ENCODE measurements at regions not wholly inside any gene's neighbourhood (a gene's known extent, or its start where the extent isn't known, plus 50 kb on each side); places are given as distances from the start of the nearest gene placed in this dataset.

GRCh38 chr2:59932341-59932740 is 621.1 kb downstream of the BCL11A start:
- no peaks in the 10 kb centered on the region for H3K4me1 Mint-ChIP-seq
- ChIA-PET CTCF (ENCODE audit: partially characterized antibody) (no interaction called here), POLR2A (ENCODE audit: partially characterized antibody) (no interaction called here)
- no peak overlapping the region for H3K27ac Mint-ChIP-seq
- no peaks in the 10 kb centered on the region for H3K9me3 ChIP-seq (ENCODE audit: control insufficient read depth in 1 of 2, low read length in 2 of 2)
- no peak for DNase-seq
- H3K27me3 ChIP-seq (ENCODE audit: insufficient read depth, low read length) = no peaks in the 10 kb centered on the region
- H3K36me3 Mint-ChIP-seq = no peaks in the 10 kb centered on the region
- H3K27me3 Mint-ChIP-seq = no peaks in the 10 kb centered on the region
- no peaks in the 10 kb centered on the region for H3K4me1 ChIP-seq (ENCODE audit: insufficient read depth, low read length)
- no peaks in the 10 kb centered on the region for H3K36me3 ChIP-seq (ENCODE audit: insufficient read depth, low read length)
- H3K27ac ChIP-seq (ENCODE audit: low read depth, low read length) = no peak overlapping the region
- peaks cover 0 to 7% (median 1%) of the 10 kb centered on the region in 8 donors for H3K9me3 Mint-ChIP-seq
- peak overlapping the region in 1 of 8 donors; percentile 60 for H3K4me3 Mint-ChIP-seq
- no peak overlapping the region for H3K4me3 ChIP-seq (ENCODE audit: low read length in 2 of 2)
- intact Hi-C loops (cut with micrococcal nuclease) = no loop called here

- H3K9me3 ChIP-seq (ENCODE audit: control insufficient read depth in 1 of 2, low read length in 2 of 2) = no peaks in the 10 kb centered on the region
- POLR2A ChIA-PET (ENCODE audit: partially characterized antibody) = no interaction called here
These were observed 623.0 kb downstream of the BCL11A start for GRCh38 chr2:59930430-59930829.

GRCh38 chr2:59926731-59927130 is 626.7 kb downstream of the BCL11A start:
- H3K27me3 Mint-ChIP-seq = peaks cover 0 to 4% of the 10 kb centered on the region in 2 donors
- H3K27me3 ChIP-seq (ENCODE audit: insufficient read depth, low read length) = no peaks in the 10 kb centered on the region
- DNase-seq = no peak
- no peaks in the 10 kb centered on the region for H3K36me3 ChIP-seq (ENCODE audit: insufficient read depth, low read length)
- H3K36me3 Mint-ChIP-seq = no peaks in the 10 kb centered on the region
- H3K9me3 ChIP-seq (ENCODE audit: control insufficient read depth in 1 of 2, low read length in 2 of 2) = no peaks in the 10 kb centered on the region
- H3K9me3 Mint-ChIP-seq = peaks cover 0 to 7% (median 3%) of the 10 kb centered on the region in 8 donors
- H3K27ac Mint-ChIP-seq = no peak overlapping the region
- H3K4me3 Mint-ChIP-seq = no peak overlapping the region
- H3K27ac ChIP-seq (ENCODE audit: low read depth, low read length) = no peak overlapping the region
- no peak overlapping the region for H3K4me3 ChIP-seq (ENCODE audit: low read length in 2 of 2)
- H3K4me1 Mint-ChIP-seq = no peaks in the 10 kb centered on the region
- ChIA-PET POLR2A (ENCODE audit: partially characterized antibody) (no interaction called here), CTCF (ENCODE audit: partially characterized antibody) (no interaction called here)
- intact Hi-C loops (cut with micrococcal nuclease) = no loop called here
- no peaks in the 10 kb centered on the region for H3K4me1 ChIP-seq (ENCODE audit: insufficient read depth, low read length)

More at GRCh38 chr2:59930430-59930829, 623.0 kb downstream of the BCL11A start:
- no peaks in the 10 kb centered on the region for H3K27me3 ChIP-seq (ENCODE audit: insufficient read depth, low read length)
- DNase-seq = no peak
- H3K36me3 ChIP-seq (ENCODE audit: insufficient read depth, low read length) = no peaks in the 10 kb centered on the region
- H3K27ac ChIP-seq (ENCODE audit: low read depth, low read length) = no peak overlapping the region
- H3K9me3 Mint-ChIP-seq = peaks cover 0 to 7% (median 3%) of the 10 kb centered on the region in 8 donors
- H3K4me3 ChIP-seq (ENCODE audit: low read length in 2 of 2) = no peak overlapping the region
- no peaks in the 10 kb centered on the region for H3K4me1 ChIP-seq (ENCODE audit: insufficient read depth, low read length)
- H3K36me3 Mint-ChIP-seq = no peaks in the 10 kb centered on the region
- intact Hi-C loops (cut with micrococcal nuclease) = no loop called here
- H3K27ac Mint-ChIP-seq = no peak overlapping the region
- CTCF ChIA-PET (ENCODE audit: partially characterized antibody) = no interaction called here
- peaks cover 0 to 1% of the 10 kb centered on the region in 2 donors for H3K27me3 Mint-ChIP-seq
- no peak overlapping the region for H3K4me3 Mint-ChIP-seq
- no peaks in the 10 kb centered on the region for H3K4me1 Mint-ChIP-seq

DNA sequence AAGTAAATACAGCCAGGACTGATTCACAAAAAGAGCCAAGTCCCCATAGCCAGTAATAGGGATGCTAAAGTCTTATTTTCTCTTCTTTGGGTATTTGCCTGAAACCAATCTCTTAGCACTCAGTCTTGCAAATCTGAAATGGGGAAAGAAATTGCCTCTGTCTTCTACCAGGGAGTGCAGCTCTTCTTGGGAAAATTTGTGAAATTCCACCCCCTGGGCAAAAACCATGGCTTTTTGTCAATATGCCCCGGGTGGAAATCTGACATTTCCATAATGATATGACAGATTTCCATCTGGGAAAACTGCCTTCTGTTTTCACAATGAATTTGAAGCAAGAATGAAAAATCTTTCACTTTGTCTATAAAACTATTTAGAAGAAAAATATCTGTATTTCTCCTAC is 628.1 kb downstream of the BCL11A start:
- DNase-seq = no peak
- Mint-ChIP-seq H3K27ac (no peak overlapping the region), H3K4me3 (no peak overlapping the region), H3K36me3 (no peaks in the 10 kb centered on the region), H3K4me1 (no peaks in the 10 kb centered on the region), H3K27me3 (peaks cover 0 to 4% of the 10 kb centered on the region in 2 donors), H3K9me3 (peaks cover 0 to 3% (median 2%) of the 10 kb centered on the region in 8 donors)
- no peaks in the 10 kb centered on the region for H3K4me1 ChIP-seq (ENCODE audit: insufficient read depth, low read length)
- intact Hi-C loops (cut with micrococcal nuclease) = no loop called here
- H3K4me3 ChIP-seq (ENCODE audit: low read length in 2 of 2) = no peak overlapping the region
- H3K27me3 ChIP-seq (ENCODE audit: insufficient read depth, low read length) = no peaks in the 10 kb centered on the region
- no peak overlapping the region for H3K27ac ChIP-seq (ENCODE audit: low read depth, low read length)
- H3K9me3 ChIP-seq (ENCODE audit: control insufficient read depth in 1 of 2, low read length in 2 of 2) = no peaks in the 10 kb centered on the region
- ChIA-PET POLR2A (ENCODE audit: partially characterized antibody) (no interaction called here), CTCF (ENCODE audit: partially characterized antibody) (no interaction called here)
- H3K36me3 ChIP-seq (ENCODE audit: insufficient read depth, low read length) = no peaks in the 10 kb centered on the region

DNA sequence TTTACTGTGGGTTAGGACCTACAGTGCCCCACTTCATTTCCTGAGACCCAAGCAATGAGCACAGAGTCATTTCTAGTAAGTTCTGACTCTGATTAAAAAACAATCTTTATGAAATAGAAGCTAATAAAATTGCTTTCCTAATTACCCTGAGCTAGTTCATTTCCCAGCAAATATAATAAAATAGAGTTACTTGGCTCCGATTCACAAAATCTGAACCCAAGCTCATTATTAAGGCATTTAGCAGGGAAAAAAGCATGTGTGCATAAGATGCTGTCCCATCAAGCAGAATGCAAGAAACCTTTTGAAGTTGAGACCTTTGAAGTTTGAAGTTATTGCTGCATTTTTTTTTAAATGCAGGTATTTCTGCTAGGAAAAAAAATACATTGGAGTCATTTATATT is 629.1 kb downstream of the BCL11A start:
- Histone ChIP-seq H3K4me3 (ENCODE audit: low read length in 2 of 2) (no peak overlapping the region), H3K27ac (ENCODE audit: low read depth, low read length) (no peak overlapping the region), H3K36me3 (ENCODE audit: insufficient read depth, low read length) (no peaks in the 10 kb centered on the region), H3K4me1 (ENCODE audit: insufficient read depth, low read length) (no peaks in the 10 kb centered on the region), H3K27me3 (ENCODE audit: insufficient read depth, low read length) (no peaks in the 10 kb centered on the region), H3K9me3 (ENCODE audit: control insufficient read depth in 1 of 2, low read length in 2 of 2) (no peaks in the 10 kb centered on the region)
- Mint-ChIP-seq H3K36me3 (no peaks in the 10 kb centered on the region), H3K9me3 (peaks cover 0 to 3% (median 2%) of the 10 kb centered on the region in 8 donors), H3K27ac (no peak overlapping the region), H3K27me3 (peaks cover 0 to 4% of the 10 kb centered on the region in 2 donors), H3K4me3 (no peak overlapping the region), H3K4me1 (no peaks in the 10 kb centered on the region)
- POLR2A ChIA-PET (ENCODE audit: partially characterized antibody) = no interaction called here
- DNase-seq = no peak
- CTCF ChIA-PET (ENCODE audit: partially characterized antibody) = no interaction called here
- intact Hi-C loops (cut with micrococcal nuclease) = no loop called here

DNA sequence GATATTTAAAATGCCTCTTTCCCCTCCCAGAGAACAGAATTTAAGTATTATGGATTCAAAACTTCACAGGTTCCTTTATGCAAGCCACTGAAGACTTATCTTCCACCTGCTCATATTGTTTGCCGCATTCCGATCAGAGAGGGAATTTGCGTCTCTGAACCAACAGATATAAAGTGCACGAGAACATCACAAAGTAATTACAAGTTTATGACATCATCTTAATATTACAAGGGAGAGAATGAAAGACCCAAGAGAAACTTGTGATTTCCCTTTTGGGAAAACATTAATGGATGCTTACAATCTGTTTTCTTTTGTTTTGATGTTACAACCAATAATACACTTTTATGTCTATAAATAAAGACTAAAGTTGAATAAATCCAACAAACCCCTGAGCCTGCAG is 631.0 kb downstream of the BCL11A start:
- POLR2A ChIA-PET (ENCODE audit: partially characterized antibody) = no interaction called here
- no peak for DNase-seq
- no peaks in the 10 kb centered on the region for H3K36me3 Mint-ChIP-seq
- no peaks in the 10 kb centered on the region for H3K27me3 ChIP-seq (ENCODE audit: insufficient read depth, low read length)
- CTCF ChIA-PET (ENCODE audit: partially characterized antibody) = no interaction called here
- H3K4me3 ChIP-seq (ENCODE audit: low read length in 2 of 2) = no peak overlapping the region
- intact Hi-C loops (cut with micrococcal nuclease) = no loop called here
- H3K27ac ChIP-seq (ENCODE audit: low read depth, low read length) = no peak overlapping the region
- peaks cover 0 to 4% of the 10 kb centered on the region in 2 donors for H3K27me3 Mint-ChIP-seq
- H3K4me3 Mint-ChIP-seq = no peak overlapping the region
- peaks cover 0 to 3% (median 0%) of the 10 kb centered on the region in 8 donors for H3K9me3 Mint-ChIP-seq
- no peak overlapping the region for H3K27ac Mint-ChIP-seq
- no peaks in the 10 kb centered on the region for H3K4me1 Mint-ChIP-seq
- H3K36me3 ChIP-seq (ENCODE audit: insufficient read depth, low read length) = no peaks in the 10 kb centered on the region
- no peaks in the 10 kb centered on the region for H3K4me1 ChIP-seq (ENCODE audit: insufficient read depth, low read length)
- no peaks in the 10 kb centered on the region for H3K9me3 ChIP-seq (ENCODE audit: control insufficient read depth in 1 of 2, low read length in 2 of 2)

- no peaks in the 10 kb centered on the region for H3K4me1 ChIP-seq (ENCODE audit: insufficient read depth, low read length)
- POLR2A ChIA-PET (ENCODE audit: partially characterized antibody) = no interaction called here
- Mint-ChIP-seq H3K36me3 (no peaks in the 10 kb centered on the region), H3K4me1 (no peaks in the 10 kb centered on the region), H3K27me3 (peaks cover 0 to 4% of the 10 kb centered on the region in 2 donors), H3K4me3 (no peak overlapping the region), H3K27ac (no peak overlapping the region), H3K9me3 (peaks cover 0 to 3% (median 0%) of the 10 kb centered on the region in 8 donors)
- no peak for DNase-seq
- no peaks in the 10 kb centered on the region for H3K9me3 ChIP-seq (ENCODE audit: control insufficient read depth in 1 of 2, low read length in 2 of 2)
- CTCF ChIA-PET (ENCODE audit: partially characterized antibody) = no interaction called here
- no peaks in the 10 kb centered on the region for H3K27me3 ChIP-seq (ENCODE audit: insufficient read depth, low read length)
- H3K36me3 ChIP-seq (ENCODE audit: insufficient read depth, low read length) = no peaks in the 10 kb centered on the region
- no peak overlapping the region for H3K4me3 ChIP-seq (ENCODE audit: low read length in 2 of 2)
- no peak overlapping the region for H3K27ac ChIP-seq (ENCODE audit: low read depth, low read length)
- intact Hi-C loops (cut with micrococcal nuclease) = no loop called here
These were observed 631.7 kb downstream of the BCL11A start for GRCh38 chr2:59921743-59922142.

DNA sequence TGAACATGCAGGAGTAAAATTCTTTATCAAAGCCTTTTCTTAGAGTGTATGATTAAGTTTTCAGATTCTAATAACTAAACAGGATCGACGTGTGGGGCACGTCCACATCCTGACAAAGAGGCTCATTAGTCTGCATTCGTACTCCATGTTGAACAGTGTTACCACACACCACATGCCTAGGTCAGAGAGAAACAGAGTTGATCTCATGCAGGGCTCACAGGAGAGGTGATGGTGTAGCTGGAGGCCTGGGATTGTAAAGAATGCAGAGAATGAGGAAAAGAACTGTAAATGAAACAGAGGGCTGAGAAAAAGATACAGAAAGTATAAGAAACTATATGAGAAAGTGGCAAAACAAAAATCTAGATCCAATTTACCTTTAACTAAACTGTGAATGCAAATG is 632.5 kb downstream of the BCL11A start:
- Mint-ChIP-seq H3K4me3 (no peak overlapping the region), H3K27me3 (peaks cover 0 to 4% of the 10 kb centered on the region in 2 donors), H3K27ac (no peak overlapping the region), H3K4me1 (no peaks in the 10 kb centered on the region), H3K36me3 (no peaks in the 10 kb centered on the region), H3K9me3 (peaks cover 0 to 2% (median 0%) of the 10 kb centered on the region in 8 donors)
- intact Hi-C loops (cut with micrococcal nuclease) = no loop called here
- DNase-seq = no peak
- Histone ChIP-seq H3K36me3 (ENCODE audit: insufficient read depth, low read length) (no peaks in the 10 kb centered on the region), H3K4me1 (ENCODE audit: insufficient read depth, low read length) (no peaks in the 10 kb centered on the region), H3K9me3 (ENCODE audit: control insufficient read depth in 1 of 2, low read length in 2 of 2) (no peaks in the 10 kb centered on the region), H3K27ac (ENCODE audit: low read depth, low read length) (no peak overlapping the region), H3K4me3 (ENCODE audit: low read length in 2 of 2) (no peak overlapping the region), H3K27me3 (ENCODE audit: insufficient read depth, low read length) (no peaks in the 10 kb centered on the region)
- POLR2A ChIA-PET (ENCODE audit: partially characterized antibody) = no interaction called here
- CTCF ChIA-PET (ENCODE audit: partially characterized antibody) = no interaction called here
